ENCODE measurements at regions not wholly inside any gene's neighbourhood (a gene's known extent, or its start where the extent isn't known, plus 50 kb on each side); places are given as distances from the start of the nearest gene placed in this dataset.
"Not testable (repeated sequence)": the region's sequence is repeated elsewhere in the genome, so short reads cannot be mapped to it uniquely, and the experiment has no call there.

DNA sequence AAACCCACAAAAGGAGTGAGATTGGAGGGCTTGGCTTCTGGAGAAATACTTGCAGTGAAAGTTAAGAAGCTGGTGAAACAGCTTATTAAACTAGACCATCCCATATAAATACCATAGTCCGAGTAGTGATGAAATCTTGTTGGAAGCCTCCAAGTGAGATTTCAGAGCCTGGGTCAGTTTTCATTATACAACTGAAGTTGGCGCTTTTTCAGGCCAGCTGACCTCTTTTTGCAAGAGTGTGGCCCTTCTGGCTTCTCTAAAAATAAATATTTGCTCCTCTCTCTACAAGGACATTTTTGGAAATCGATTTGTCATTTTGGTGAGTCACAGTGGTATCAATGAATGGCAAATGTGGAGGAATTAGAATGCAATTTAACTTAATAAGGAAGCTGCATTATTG, 51.2 kb upstream of the THRB start:
- no peak for DNase-seq (ENCODE audit: low spot score)

DNA sequence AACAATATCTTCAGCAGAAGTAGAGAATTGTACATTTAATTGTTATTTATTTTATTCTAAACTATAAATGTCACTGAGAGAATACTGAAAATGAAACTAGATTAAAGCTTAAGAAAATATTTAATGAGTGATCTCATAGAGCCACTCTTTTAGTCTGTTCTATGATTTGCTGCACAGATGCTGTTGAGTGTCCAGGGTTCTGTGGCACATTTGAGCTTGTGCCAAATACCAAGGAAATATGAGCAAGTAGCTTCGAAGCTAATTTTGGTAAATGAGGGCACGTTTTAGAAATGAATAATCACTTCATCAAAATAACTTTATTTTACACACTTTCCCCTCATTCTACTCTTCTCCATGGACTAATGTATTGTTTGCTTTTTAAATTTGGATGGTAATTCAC, 53.6 kb upstream of the THRB start:
- DNase-seq (ENCODE audit: low spot score) = no peak

DNA sequence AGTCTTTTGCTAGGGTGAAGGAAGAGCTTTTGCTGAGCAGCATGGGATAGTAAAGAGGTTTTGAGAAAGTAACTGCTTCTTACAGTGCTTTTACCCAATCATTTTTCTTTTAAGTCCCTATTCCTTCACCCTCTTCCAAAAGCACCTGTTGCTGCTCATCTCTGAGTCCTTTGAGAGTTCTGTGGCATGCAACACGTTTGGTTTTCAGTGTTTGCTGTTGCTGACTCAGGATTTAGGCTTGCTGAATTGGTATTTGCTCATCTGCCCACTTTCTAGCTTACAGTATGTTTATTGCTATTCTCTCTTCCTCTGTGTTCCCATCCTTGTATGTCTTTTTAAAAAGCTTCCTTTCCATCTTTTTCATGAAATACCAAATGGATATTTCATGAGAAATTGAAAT, 55.9 kb upstream of the THRB start:
- no peak for DNase-seq (ENCODE audit: low spot score)

DNA sequence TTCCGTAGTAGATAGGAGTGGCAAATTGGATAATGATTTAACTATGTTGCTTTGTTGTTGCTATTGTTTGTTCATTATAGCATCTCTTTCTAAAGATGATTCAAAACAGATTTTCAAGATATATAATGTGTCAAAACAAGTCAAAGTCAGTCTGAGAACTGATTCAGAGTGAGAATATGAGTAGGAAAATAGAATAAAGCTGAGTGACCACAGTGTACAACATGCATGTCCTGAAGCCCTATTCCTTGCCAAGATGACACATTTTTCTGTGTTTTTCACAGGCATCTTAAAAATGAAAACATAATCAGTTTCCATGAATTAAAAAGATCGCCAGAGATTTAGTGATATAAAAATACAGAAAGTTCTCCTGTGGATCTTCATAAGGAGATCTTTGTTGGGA, 57.0 kb upstream of the THRB start:
- DNase-seq (ENCODE audit: low spot score) = no peak

DNA sequence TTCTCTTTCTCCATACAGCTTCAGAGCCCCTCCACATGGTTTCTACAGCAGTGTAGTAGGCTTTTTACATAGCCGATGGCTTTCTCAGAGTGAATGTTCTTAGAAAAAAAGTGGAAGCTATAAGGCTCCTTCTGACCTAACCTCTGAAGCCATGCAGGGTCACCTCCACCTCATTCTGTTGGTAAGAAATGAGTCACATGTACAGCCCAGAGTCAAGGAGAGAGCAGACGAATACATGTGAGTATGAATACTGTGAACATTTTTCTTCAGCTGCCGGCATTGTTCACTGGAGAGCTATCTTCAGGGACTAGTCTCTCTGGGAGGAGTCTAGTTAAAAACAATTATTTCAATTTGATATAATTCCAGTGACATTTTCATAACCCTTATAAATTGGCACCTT, 68.2 kb upstream of the THRB start:
- DNase-seq (ENCODE audit: low spot score) = no peak

DNA sequence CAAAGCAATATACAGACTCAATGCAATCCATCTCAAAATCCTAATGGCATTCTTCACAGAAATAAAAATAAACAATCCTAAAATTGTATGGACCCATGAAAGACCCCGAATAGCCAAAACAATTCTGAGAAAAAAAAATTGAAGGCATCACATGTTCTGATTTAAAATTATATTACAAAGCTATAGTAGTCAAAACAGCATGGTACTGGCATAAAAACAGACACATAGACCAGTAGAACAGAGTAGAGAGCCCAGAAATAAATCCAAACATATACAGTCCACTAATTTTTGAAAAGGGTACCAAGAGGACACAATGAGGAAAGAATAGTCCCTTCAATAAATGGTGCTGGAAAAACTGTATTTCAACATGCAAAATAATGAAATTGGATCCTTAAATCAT, 70.4 kb upstream of the THRB start:
- DNase-seq (ENCODE audit: low spot score) = no peak

DNA sequence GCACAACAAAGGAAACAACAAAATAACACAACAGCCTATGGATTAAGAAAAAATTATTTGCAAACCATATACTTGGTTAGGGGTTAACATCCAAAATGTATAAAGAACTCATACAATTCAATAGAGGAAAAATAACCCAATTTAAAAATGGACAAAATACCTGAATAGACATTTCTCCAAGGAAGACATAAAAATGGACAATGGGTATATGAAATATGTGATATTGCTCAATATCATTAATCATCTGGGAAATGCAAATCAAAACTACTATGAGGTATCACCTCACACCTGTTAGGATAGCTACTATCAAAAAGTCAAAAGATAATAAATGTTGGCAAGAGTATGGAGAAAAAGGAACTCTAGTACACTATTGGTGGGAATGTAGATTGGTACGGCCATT, 71.0 kb upstream of the THRB start:
- no peak for DNase-seq (ENCODE audit: low spot score)

DNA sequence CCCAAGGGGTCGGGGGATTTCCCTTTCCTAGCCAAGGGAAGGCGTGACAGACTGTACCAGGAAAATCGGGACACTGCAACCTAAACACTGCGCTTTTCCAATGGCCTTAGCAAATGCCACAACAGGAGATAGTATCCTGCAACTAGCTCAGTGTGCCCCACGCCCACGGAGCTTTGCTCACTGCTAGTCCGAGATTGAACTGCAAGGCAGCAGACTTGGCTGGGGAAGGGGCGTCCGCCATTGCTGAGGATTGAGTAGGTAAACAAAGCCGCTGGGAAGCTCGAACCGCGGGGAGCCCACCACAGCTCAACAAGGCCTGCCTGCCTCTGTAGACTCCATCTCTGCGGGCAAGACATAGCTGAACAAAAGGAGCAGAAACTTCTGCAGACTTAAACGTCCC, 72.3 kb upstream of the THRB start:
- DNase-seq (ENCODE audit: low spot score) = no peak

DNA sequence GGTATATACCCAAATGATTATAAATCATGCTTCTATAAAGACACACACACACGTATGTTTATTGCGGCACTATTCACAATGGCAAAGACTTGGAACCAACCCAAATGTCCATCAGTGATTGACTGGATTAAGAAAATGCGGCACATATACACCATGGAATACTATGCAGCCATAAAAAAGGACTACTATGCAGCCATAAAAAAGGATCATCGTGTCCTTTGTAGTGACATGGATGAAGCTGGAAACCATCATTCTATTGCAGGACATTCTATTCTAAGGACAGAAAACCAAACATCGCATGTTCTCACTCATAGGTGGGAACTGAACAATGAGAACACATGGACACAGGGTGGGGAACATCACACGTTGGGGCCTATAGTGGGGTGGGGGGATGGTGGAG, 77.8 kb upstream of the THRB start:
- DNase-seq (ENCODE audit: low spot score) = not testable (repeated sequence)

DNA sequence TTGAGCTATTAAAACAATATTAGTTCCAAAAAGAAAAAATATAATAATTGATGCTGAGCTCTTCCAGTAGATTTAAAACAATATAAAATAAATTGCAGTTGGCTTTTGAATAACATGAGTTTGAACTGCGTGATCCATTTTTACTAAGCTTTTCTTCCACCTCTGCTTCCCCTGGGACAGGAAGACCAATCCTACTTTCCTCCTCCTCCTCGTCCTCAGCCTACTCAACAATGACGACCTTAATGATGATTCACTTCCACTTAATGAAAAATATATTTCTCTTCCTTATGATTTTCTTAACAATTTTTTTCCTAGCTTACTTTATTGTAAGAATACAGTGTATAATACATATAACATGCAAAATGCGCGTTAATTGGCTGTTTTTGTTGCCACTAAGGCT, 78.9 kb upstream of the THRB start:
- no peak for DNase-seq (ENCODE audit: low spot score)

DNA sequence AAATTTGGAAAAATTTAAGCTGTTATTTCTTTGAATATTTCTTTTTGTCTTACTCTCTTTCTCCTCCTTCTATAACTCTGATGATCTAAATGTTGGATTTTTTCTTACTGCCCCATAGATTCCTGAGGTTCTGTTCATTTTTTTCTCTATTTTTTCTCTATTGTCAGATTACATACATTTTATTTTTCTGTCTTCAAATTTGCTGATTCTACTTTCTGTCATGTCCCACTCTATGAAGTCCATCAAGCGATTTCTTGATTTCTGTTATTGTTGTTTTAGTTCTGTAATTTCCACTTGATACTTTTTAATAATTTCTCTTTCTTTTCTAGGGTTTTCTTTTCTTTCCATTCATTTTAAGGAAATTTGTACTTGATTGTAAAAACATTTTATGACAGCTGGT, 83.7 kb upstream of the THRB start:
- DNase-seq (ENCODE audit: low spot score) = no peak

DNA sequence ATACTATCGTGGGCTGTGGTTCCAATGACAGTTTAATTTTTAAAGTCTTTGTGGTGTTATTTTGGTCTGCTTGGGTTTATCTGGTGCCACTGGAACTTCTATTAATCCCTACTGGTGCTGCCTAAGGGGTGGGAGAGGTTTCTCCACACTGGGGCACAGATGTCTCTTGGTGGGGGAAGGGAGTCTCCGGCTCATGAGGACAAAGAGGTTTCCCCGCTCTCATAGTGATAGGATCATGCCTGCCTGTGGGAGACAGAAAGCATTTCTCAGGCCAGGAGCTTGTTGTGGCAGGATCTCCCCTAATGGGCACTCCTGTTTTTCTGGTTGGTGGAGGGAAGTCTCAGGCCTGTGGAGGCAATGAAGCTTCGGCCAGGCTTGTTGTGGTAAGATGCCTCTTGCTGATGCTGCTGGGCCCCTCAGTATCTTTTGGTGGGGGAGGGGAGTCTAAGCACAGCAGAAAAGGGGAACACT, 84.3 kb upstream of the THRB start:
- DNase-seq (ENCODE audit: low spot score) = no peak

DNA sequence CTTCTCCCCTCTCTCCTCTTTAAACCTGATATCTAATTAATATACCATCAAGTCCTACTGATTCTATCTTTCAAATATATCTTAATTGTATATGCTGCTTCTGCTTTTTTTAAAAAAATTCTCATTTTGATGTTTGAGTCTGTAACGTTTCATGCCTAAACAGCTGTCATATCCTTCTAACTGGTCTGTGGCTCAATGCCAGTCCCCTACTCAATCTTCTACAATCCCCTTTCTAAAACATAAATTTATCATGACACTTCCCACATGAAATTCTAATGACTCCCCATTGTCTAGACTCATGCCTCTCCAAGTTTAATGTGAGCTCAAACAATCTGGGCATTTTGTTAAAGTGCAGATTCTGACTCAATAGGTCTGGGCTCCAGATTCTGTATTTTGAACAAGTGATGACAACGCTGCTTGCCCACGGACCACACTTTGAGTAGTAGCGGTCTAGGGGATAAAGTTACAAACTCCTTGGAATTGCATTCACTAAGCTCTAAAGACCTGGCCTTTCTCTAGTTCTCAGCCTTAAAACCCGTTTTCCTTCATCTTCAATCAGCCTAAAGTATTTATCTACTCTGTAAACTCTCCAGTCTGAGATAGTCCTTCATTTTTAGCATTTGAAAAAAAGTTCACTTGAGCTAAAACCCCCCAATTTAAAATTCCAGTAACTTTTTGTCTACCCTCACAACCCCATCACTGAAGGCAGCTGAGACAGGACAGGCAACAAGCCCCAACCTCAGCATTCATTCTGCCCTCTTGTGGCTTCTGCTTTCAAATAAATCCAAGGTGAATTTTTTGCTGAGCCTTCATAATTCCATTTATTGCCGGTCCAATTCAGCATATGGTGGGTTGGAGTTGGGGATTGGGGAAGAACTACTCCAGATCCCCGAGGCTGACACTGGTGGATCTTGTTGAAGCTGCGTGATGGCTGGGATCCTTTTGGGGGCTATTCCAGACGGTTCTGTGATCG, 88.1 kb upstream of the THRB start:
- DNase-seq (ENCODE audit: low spot score) = peak; percentile 5

DNA sequence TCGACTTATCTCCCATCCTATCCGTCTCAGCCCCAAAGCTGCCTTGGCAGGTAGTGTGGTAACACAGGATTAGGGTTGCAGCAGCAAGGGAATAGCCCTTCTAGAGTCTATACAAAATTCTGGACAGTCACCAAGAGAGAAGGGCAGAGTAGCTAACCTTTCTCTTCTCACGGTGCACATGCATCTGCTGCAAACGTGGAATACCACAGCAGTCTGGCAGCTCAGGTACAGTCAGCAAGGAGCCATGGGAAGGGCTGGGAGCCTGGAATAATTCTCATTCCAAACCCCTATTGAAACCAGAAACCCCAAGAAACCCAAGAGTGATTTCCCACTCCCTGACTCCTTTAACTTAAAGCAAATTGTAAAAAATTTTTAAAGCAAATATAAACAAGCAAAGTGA, 92.3 kb upstream of the THRB start:
- no peak for DNase-seq (ENCODE audit: low spot score)

DNA sequence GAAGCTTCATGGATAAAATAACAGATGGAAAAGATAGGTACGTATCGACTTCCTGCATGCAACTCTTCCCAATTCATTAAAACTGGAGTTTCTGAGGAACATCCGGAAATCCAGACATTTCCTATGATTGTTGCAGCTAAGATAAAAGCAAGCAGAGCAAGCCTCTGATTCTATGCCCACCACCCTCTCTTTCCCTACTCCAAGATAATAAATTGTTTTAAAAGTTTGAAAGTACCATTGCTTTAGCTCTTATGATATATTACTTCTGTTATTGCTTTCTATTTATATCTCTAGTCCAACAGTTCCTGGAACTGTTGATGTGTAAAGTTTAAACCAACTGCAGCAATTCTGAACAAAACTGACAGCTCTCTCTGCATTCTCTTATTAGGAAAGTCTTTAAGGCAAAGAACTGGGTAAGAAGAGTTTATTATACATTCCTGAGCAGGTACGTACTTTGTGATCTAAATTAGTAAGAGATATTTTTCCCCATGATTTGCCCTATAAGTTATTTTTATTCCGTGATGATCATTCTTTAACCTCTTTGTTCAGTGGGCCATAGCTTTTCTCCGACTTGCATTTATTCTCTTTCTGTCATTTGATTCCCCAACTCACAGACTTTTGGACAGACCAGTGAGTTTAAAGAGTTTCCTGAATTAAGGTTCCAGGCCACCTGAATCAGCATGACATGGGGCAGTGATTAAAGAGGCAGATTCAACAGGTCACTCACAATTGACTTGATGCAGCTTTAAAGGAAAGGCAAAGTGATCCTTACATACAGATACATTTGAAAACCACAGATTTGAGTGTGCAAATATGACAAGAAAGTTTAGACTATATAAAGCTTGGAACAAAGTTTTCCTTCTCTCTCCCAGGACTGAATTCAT, 94.2 kb upstream of the THRB start:
- DNase-seq (ENCODE audit: low spot score) = no peak

DNA sequence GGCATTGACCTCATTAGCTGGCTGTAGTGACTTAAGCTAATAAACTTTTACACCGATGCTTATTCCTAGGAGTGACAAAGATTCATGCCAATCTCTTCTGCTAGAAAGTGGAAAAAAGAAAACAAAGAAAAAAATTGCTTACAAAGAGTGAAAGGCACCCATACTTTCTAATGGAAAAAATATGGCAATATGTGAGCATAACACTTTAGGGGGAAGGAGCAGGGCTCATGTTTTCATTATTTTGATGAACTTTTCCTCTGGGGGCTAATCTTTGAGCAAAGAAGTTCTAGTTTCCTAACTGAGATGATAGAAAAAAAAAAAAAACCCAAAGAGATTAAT, 94.8 kb upstream of the THRB start:
- no peak for DNase-seq (ENCODE audit: low spot score)

DNA sequence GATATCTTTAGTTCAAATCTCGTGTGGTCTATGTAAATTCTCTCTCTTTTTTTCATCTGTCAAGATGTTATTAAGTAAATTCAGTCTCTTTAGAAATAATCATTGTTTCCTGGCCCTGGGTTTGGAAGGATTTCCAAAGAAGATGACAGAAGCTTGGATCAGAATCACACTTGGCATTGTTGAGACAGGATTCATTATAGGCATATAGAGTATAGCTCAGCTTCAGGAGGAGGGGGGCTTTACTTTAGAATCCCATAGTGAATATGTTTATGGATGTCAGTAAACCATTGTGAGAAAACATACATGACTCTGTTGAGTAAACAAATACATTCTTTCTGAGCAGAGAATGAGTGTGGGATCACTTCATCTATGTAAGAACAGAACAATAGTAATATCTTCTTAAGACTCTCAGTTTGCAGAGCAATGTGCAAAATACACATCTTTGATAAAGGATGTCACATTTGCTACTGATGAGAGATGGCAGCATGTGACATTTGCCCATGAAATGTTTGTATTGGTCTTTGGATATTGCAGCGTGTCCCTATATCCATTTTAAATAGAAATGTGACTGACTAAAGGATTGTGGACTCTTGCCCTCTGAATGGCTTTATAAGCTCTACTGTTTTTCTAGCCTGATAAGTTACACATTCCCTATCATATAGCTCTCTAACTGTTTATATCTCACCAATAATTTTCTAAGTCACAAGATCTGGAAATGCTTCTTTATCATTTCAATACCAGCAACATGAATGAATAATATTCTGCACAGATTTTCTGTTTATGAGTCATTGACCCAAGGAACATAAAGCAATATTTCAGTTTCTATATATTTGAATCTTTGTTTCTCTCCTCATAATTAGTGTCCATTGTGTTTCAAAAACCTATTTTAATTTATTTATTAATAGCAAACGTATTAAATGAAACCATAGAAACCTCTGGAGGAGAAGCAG, 95.6 kb upstream of the THRB start:
- no peak for DNase-seq (ENCODE audit: low spot score)

DNA sequence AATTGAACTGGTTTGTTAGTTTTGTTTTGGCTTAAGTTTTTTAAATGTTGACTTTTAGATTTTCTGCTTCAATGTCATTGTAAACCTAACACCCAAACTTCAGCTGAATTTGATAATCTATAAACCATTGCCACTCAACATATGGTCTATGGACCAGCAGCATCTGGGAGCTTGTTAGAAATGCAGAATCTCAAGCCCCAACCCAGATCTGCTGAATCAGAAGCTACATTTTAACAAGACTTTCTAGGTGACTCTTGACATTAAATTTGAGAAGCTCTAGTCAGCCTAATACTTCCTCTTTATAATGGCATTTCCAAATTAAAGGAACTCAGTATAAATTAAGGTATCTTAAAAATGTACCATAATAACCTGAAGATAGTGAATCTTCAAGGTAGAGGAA, 96.5 kb upstream of the THRB start:
- no peak for DNase-seq (ENCODE audit: low spot score)

DNA sequence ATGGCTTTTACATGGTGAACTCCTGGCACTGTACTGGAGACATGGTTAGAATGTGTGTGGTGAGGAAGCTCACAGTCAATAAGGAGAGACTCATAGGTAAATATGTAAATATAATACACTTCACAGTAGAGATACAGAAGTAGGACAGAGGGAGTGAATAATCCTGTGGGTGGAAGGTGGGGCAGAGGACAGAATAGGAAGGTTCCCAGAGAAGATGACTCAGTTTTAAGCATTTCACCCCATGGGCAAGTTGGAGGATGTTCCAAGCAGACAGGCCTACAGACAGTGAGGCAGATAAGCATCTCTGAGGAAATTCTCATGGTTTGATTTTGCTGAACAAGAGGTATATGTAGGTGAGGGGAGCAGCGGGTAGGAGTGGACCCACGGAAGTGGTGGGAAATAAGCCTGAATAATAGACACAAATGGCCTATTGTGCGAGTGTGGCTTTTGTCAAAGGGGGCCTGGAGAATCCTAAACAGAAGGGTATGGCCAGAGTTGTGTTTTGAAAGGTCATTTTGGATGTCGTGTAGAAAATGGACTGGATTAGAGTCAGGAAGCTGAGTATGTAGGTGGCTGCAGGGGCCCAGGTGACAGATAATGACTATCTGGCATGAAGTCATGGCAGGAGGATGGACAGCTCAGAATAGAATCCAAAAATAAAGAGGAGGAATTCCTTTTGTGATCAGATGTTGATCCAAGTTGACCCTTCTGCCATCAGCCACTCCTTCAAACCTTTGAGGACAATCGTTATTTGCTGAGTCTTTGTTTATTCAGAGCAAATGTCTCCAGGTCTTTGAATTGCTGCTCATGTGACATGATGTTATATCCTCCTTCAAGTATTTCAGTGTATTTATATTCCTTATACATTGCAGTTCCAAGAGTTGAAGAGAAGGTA, 97.3 kb upstream of the THRB start:
- no peak for DNase-seq (ENCODE audit: low spot score)

DNA sequence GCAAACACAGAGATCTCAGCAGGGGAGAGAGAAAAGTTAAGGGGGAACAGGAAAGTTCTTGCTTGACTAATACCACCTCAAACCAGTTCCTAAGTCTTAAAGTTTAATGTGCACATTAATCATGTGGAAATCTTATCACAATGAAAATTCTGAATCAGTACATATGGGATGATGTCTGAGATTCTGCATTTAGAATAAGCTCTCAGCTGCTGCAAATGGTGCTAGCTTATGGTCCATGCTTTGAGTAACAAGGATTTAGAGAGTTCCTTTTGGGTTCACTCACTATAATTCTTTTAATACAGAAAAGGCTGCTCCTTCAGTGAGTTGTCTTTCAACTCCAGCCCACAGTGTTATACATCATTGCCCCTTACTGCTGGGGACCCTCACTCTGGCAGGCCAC, 99.5 kb upstream of the THRB start:
- DNase-seq (ENCODE audit: low spot score) = no peak

DNA sequence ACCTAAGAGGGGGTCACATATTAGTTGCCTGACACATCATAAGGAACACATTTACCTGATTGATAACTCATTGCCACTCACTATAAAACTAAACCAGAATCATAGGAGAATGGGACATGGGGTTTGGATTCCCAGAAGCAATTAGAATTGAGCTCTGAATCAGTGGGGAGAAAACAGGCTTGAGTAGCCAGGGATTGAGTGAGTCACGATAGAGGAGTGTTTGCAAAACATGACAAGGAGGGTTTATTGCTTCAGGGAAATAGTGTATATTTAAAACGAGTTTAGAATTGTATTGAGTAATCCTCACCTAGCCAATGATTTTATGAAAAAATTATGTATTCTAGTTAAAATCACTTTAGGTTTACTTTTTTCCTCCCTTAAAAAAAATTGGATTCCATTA, 101.1 kb upstream of the THRB start:
- DNase-seq (ENCODE audit: low spot score) = no peak
